ENCODE measurements at regions not wholly inside any gene's neighbourhood (a gene's known extent, or its start where the extent isn't known, plus 50 kb on each side); places are given as distances from the start of the nearest gene placed in this dataset.

GRCh38 chr14:23866269-23866668 lies 87.3 kb upstream of the DHRS4 start:
- intact Hi-C loops (cut with micrococcal nuclease) (no loop called here), dilution Hi-C loops (cut with HindIII; ENCODE audit: low sequenced_read_pairs, unreplicated experiment) (no loop called here), in situ Hi-C loops (cut with MboI; ENCODE audit: low sequenced_read_pairs) (no loop called here)
- H3K9me3 ChIP-seq (ENCODE audit: control insufficient read depth, insufficient read depth, low read length): no peaks in the 10 kb centered on the region
- H3K79me1 ChIP-seq (ENCODE audit: low read depth in 1 of 2, low read length in 2 of 2): no peaks in the 10 kb centered on the region
- H3K27me3 ChIP-seq (ENCODE audit: control insufficient read depth, insufficient read depth, low read length): no peaks in the 10 kb centered on the region
- no peaks in the 10 kb centered on the region for H3K9me1 ChIP-seq (ENCODE audit: insufficient read depth, low read length)
- no peak overlapping the region for H3K4me2 ChIP-seq (ENCODE audit: low read depth, low read length)
- H3K18ac ChIP-seq (ENCODE audit: low read depth, low read length): no peak overlapping the region
- H2AFZ ChIP-seq (replicated peaks; ENCODE audit: low read length, poor library complexity): no peak overlapping the region
- no peak for TF ChIP-seq MAZ (IDR thresholded peaks at IDR 0.05; ENCODE audit: borderline replicate concordance, low read depth, low read length)
- H2BK120ac ChIP-seq (ENCODE audit: low read depth, low read length): no peak overlapping the region
- no peak overlapping the region for H2BK15ac ChIP-seq (ENCODE audit: low read depth, low read length)
- WGBS, 2 experiments (ENCODE audit: extremely low coverage in 2 of 2, insufficient read length in 1 of 2): 40% methylated on average over 1 of the region's 6 CpGs; no CpG with 5 or more reads in 1 of the 2 experiments
- ChIA-PET POLR2A (ENCODE audit: unreplicated experiment) (no interaction called here), CTCF (no interaction called here)
- H2AK9ac ChIP-seq (replicated peaks; ENCODE audit: low read depth, low read length, poor library complexity): no peak overlapping the region
- H2BK20ac ChIP-seq (ENCODE audit: low read depth, low read length): no peak overlapping the region
- H3K27ac ChIP-seq (ENCODE audit: insufficient read depth, low read length): no peak overlapping the region
- H4K5ac ChIP-seq (ENCODE audit: low read depth, low read length): no peak overlapping the region
- no peak for ATAC-seq (ENCODE audit: low read depth)
- H3K9ac ChIP-seq (ENCODE audit: low read depth, low read length): no peak overlapping the region
- H3K4ac ChIP-seq (ENCODE audit: low read depth, low read length): no peak overlapping the region
- no peak overlapping the region for H3K14ac ChIP-seq (replicated peaks; ENCODE audit: low read depth, low read length)
- H3K4me3 ChIP-seq (ENCODE audit: insufficient read depth, low read depth, low read length): no peak overlapping the region
- no TSS peak for BruUV-seq (replicated peaks)
- H3K56ac ChIP-seq (ENCODE audit: extremely low read depth, insufficient read depth, low read length): no peak overlapping the region
- H2BK5ac ChIP-seq (ENCODE audit: low read depth, low read length, poor library complexity, severe bottlenecking): no peak overlapping the region
- H4K91ac ChIP-seq (ENCODE audit: insufficient read depth, low read depth, low read length): no peak overlapping the region
- no peak for DNase-seq
- no peak overlapping the region for H2AK5ac ChIP-seq (ENCODE audit: low read depth, low read length)
- no peaks in the 10 kb centered on the region for H4K20me1 ChIP-seq (ENCODE audit: insufficient read depth, low read length)
- H3K4me1 ChIP-seq (ENCODE audit: control insufficient read depth, insufficient read depth, low read length): no peaks in the 10 kb centered on the region
- H4K8ac ChIP-seq (ENCODE audit: low read depth in 2 of 2, low read length in 2 of 2): no peak overlapping the region
- H3K36me3 ChIP-seq (ENCODE audit: control insufficient read depth, insufficient read depth, low read length): no peaks in the 10 kb centered on the region
- H3K23ac ChIP-seq (ENCODE audit: low read depth, low read length): no peak overlapping the region

All from IMR-90 (cell line).